HEK293 (cell line): ENCODE measurements at regions not wholly inside any gene's neighbourhood (a gene's known extent, or its start where the extent isn't known, plus 50 kb on each side); places are given as distances from the start of the nearest gene placed in this dataset.

ENCODE experiments used
- ZNF184 ChIP-seq: fragments of 450-650 bp; IDR thresholded peaks from 2 replicates; pipeline ENCODE4 v1.5.1; 2018; ENCODE audit warnings: missing biosample characterization, mild to moderate bottlenecking, missing genetic modification characterization
- ZNF510 ChIP-seq: fragments of 450-650 bp; formaldehyde crosslinking; IDR thresholded peaks from 2 replicates; pipeline ENCODE4 v1.5.1; 2018; ENCODE audit warnings: mild to moderate bottlenecking, missing genetic modification characterization, missing biosample characterization; ENCODE audit not compliant: insufficient replicate concordance
- TF ChIP-seq, protein P1 (sequence below): fragments of 450-650 bp; formaldehyde crosslinking; IDR thresholded peaks from 2 replicates; pipeline ENCODE4 v1.5.1; 2016; ENCODE audit warnings: missing biosample characterization, missing genetic modification characterization
- TF ChIP-seq, protein P2 (sequence below): fragments of 450-650 bp; formaldehyde crosslinking; IDR thresholded peaks from 2 replicates; pipeline ENCODE4 v1.5.1; 2016; ENCODE audit warnings: missing biosample characterization, missing genetic modification characterization
- TF ChIP-seq, protein P3 (sequence below): fragments of 450-650 bp; formaldehyde crosslinking; IDR thresholded peaks from 2 replicates; pipeline ENCODE4 v1.5.0; 2017; ENCODE audit warnings: missing biosample characterization, missing genetic modification characterization, borderline replicate concordance

DNA sequence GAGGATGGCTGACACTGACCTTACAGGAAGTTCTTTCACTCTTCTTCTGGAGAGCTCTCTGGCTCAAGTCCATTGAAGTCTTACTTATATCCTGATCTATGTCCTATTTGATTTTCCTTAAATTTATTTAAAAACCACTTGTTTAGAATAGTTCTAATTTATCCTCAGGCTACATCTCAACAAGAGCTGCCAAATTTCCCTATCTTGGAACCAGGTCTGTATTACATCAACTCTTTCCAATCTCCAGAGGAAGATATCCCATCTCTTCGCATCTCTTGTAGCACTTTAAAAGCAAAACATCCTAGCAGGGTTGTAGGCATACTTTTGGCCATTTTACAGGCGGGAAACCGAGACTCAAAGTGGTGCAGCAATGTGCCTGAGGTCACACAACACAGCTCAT is 290.5 kb upstream of the TEX13C start (continued):
- TF ChIP-seq, protein P1, sequence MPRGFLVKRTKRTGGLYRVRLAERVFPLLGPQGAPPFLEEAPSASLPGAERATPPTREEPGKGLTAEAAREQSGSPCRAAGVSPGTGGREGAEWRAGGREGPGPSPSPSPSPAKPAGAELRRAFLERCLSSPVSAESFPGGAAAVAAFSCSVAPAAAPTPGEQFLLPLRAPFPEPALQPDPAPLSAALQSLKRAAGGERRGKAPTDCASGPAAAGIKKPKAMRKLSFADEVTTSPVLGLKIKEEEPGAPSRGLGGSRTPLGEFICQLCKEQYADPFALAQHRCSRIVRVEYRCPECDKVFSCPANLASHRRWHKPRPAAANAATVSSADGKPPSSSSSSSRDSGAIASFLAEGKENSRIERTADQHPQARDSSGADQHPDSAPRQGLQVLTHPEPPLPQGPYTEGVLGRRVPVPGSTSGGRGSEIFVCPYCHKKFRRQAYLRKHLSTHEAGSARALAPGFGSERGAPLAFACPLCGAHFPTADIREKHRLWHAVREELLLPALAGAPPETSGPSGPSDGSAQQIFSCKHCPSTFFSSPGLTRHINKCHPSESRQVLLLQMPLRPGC = no peak
- TF ChIP-seq, protein P2, sequence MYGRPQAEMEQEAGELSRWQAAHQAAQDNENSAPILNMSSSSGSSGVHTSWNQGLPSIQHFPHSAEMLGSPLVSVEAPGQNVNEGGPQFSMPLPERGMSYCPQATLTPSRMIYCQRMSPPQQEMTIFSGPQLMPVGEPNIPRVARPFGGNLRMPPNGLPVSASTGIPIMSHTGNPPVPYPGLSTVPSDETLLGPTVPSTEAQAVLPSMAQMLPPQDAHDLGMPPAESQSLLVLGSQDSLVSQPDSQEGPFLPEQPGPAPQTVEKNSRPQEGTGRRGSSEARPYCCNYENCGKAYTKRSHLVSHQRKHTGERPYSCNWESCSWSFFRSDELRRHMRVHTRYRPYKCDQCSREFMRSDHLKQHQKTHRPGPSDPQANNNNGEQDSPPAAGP (tag by site-specific recombination) = no peak
- no peak for TF ChIP-seq ZNF184
- TF ChIP-seq, protein P3, sequence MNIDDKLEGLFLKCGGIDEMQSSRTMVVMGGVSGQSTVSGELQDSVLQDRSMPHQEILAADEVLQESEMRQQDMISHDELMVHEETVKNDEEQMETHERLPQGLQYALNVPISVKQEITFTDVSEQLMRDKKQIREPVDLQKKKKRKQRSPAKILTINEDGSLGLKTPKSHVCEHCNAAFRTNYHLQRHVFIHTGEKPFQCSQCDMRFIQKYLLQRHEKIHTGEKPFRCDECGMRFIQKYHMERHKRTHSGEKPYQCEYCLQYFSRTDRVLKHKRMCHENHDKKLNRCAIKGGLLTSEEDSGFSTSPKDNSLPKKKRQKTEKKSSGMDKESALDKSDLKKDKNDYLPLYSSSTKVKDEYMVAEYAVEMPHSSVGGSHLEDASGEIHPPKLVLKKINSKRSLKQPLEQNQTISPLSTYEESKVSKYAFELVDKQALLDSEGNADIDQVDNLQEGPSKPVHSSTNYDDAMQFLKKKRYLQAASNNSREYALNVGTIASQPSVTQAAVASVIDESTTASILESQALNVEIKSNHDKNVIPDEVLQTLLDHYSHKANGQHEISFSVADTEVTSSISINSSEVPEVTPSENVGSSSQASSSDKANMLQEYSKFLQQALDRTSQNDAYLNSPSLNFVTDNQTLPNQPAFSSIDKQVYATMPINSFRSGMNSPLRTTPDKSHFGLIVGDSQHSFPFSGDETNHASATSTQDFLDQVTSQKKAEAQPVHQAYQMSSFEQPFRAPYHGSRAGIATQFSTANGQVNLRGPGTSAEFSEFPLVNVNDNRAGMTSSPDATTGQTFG = no peak
- no peak for TF ChIP-seq ZNF510 (tag by site-specific recombination)
